ENCODE measurements at regions not wholly inside any gene's neighbourhood (a gene's known extent, or its start where the extent isn't known, plus 50 kb on each side); places are given as distances from the start of the nearest gene placed in this dataset.

GRCh38 chr4:35175894-35176293 is 1068.4 kb downstream of the ARAP2 start:
- TF ChIP-seq CTCF (IDR thresholded peaks at IDR 0.05) (no peak), POLR2A (IDR thresholded peaks at IDR 0.05) (no peak)
